OCI-LY1 (cell line): ENCODE measurements at regions not wholly inside any gene's neighbourhood (a gene's known extent, or its start where the extent isn't known, plus 50 kb on each side); places are given as distances from the start of the nearest gene placed in this dataset.
"Not testable (repeated sequence)": the region's sequence is repeated elsewhere in the genome, so short reads cannot be mapped to it uniquely, and the experiment has no call there.

Experiments
- H2AFZ ChIP-seq: fragments of 200-600 bp; sonication (generic), shearing (Covaris generic); 2 replicates; pipeline ENCODE4 v1.6.0; 2014; ENCODE audit warnings: antibody characterized with exemption, mild to moderate bottlenecking, low read length
- H3F3A ChIP-seq: fragments of 200-600 bp; sonication (generic), shearing (Covaris generic); 2 replicates; pipeline ENCODE4 v1.6.0; 2014; ENCODE audit warnings: mild to moderate bottlenecking, antibody characterized with exemption, low read length, moderate library complexity; ENCODE audit not compliant: insufficient read depth
- H3K27ac ChIP-seq: fragments of 200-600 bp; sonication (generic); 2 replicates; pipeline ENCODE4 v1.5.1; 2014; ENCODE audit warnings: low read length, mixed run types, mild to moderate bottlenecking, low read depth; ENCODE audit not compliant: poor library complexity, severe bottlenecking
- H3K27me3 ChIP-seq: fragments of 200-600 bp; sonication (generic); 2 replicates; pipeline ENCODE4 v1.6.0; 2014; ENCODE audit warnings: antibody characterized with exemption, mild to moderate bottlenecking, low read length, moderate library complexity; ENCODE audit not compliant: insufficient read depth
- H3K36me3 ChIP-seq: fragments of 200-600 bp; sonication (generic); 2 replicates; pipeline ENCODE4 v1.6.1; 2014; ENCODE audit warnings: mild to moderate bottlenecking, antibody characterized with exemption, low read length, moderate library complexity, mixed read lengths; ENCODE audit not compliant: insufficient read depth
- H3K4me1 ChIP-seq: fragments of 200-600 bp; sonication (generic); 2 replicates; pipeline ENCODE4 v1.5.1; 2014; ENCODE audit warnings: mild to moderate bottlenecking, low read length, moderate library complexity; ENCODE audit not compliant: insufficient read depth, severe bottlenecking
- H3K4me2 ChIP-seq: fragments of 200-600 bp; sonication (generic), shearing (Covaris generic); 2 replicates; pipeline ENCODE4 v1.6.1; 2014; ENCODE audit warnings: low read length
- H3K4me3 ChIP-seq: fragments of 200-600 bp; sonication (generic); 2 replicates; pipeline ENCODE4 v1.5.1; 2014; ENCODE audit warnings: low read length, low read depth, mild to moderate bottlenecking, mixed read lengths; ENCODE audit not compliant: poor library complexity, severe bottlenecking
- H3K79me2 ChIP-seq: fragments of 200-600 bp; shearing (Covaris generic); 2 replicates; pipeline ENCODE4 v1.6.1; 2016; ENCODE audit warnings: mixed run types, low read length, mixed read lengths; ENCODE audit not compliant: insufficient read depth
- H3K9ac ChIP-seq: fragments of 200-600 bp; sonication (generic), shearing (Covaris generic); 2 replicates; pipeline ENCODE4 v1.6.1; 2014; ENCODE audit warnings: mild to moderate bottlenecking, low read length, mixed read lengths
- H3K9me2 ChIP-seq: fragments of 200-600 bp; sonication (generic), shearing (Covaris generic); 2 replicates; pipeline ENCODE4 v1.6.1; 2014; ENCODE audit warnings: low read depth, mild to moderate bottlenecking, low read length, mixed read lengths
- H3K9me3 ChIP-seq: fragments of 200-600 bp; shearing (Covaris generic); 2 replicates; pipeline ENCODE4 v1.6.1; 2014; ENCODE audit warnings: low read length, mixed read lengths
- H4K20me1 ChIP-seq: fragments of 200-600 bp; sonication (generic), shearing (Covaris generic); 2 replicates; pipeline ENCODE4 v1.6.0; 2016; ENCODE audit warnings: mild to moderate bottlenecking, low read length; ENCODE audit not compliant: insufficient read depth
- CTCF ChIP-seq: fragments of 200-600 bp; sonication (generic), shearing (Covaris generic); IDR thresholded peaks from 2 replicates; pipeline ENCODE4 v1.5.1; 2017; ENCODE audit warnings: mild to moderate bottlenecking, antibody characterized with exemption, low read length, moderate library complexity, mixed read lengths
- EZH2 ChIP-seq: fragments of 200-600 bp; sonication (generic), shearing (Covaris generic); IDR thresholded peaks from 2 replicates; pipeline ENCODE4 v1.8.0; 2017; ENCODE audit warnings: borderline replicate concordance, mixed run types, mild to moderate bottlenecking, antibody characterized with exemption, low read length, moderate library complexity, mixed read lengths

DNA sequence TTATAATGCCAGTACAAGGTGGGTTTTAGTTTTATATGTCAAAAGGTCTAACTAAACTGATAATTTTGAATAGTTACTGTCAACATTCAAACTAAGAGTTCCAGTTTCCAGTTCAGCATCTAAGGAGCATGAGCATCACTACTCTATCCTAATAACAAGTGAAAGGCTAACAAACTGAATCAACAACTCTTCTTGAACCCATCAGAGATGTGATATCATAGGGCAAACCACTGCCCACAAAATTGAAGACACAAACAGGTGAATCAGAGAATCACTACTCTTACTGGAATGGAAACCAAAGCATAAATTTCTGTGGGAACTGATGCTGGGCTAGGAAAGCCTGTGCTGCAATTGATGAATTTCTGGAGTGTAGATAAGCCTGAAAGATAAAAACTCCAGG lies 140.7 kb upstream of the GRIP1 start:
- Histone ChIP-seq H3K79me2 (no peaks in the 10 kb centered on the region), H3K4me3 (no peak overlapping the region), H2AFZ (no peak overlapping the region), H3K36me3 (no peaks in the 10 kb centered on the region), H3K27me3 (0 out of 2 replicates have a peak, but pooled peaks cover 3% of the 10 kb centered on the region), H3K9me2 (no peaks in the 10 kb centered on the region), H4K20me1 (no peaks in the 10 kb centered on the region), H3F3A (no peaks in the 10 kb centered on the region), H3K9me3 (no peaks in the 10 kb centered on the region), H3K9ac (no peak overlapping the region), H3K4me2 (no peak overlapping the region), H3K4me1 (no peaks in the 10 kb centered on the region), H3K27ac (no peak overlapping the region)
- TF ChIP-seq CTCF (no peak), EZH2 (no peak)

DNA sequence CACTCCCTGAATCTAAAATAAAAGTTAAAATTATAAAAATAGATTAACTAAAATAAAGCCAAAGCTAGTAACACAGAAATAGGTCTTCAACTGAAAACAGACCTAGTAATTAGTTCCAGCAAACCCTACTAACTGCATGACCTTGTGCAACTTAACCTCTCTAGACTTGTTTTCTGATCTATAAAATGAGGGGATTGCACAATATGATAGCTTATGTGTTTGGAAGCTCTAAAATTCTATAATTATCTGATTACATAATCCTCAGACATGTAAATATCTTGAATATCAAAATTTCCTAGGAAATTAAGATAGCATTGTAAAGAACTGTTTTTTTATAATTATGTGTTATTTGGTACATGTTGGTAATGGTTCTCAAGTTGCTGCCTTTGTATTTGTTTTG lies 144.1 kb upstream of the GRIP1 start:
- Histone ChIP-seq H3K27me3 (0 out of 2 replicates have a peak, but pooled peaks cover 3% of the 10 kb centered on the region), H2AFZ (no peak overlapping the region), H4K20me1 (no peaks in the 10 kb centered on the region), H3K36me3 (no peaks in the 10 kb centered on the region), H3K9me2 (no peaks in the 10 kb centered on the region), H3K27ac (no peak overlapping the region), H3K4me2 (no peak overlapping the region), H3K4me3 (no peak overlapping the region), H3K9ac (no peak overlapping the region), H3F3A (no peaks in the 10 kb centered on the region), H3K79me2 (no peaks in the 10 kb centered on the region), H3K9me3 (no peaks in the 10 kb centered on the region), H3K4me1 (no peaks in the 10 kb centered on the region)
- TF ChIP-seq EZH2 (no peak), CTCF (no peak)

GRCh38 chr12:66823857-66824570 lies 145.1 kb upstream of the GRIP1 start:
- no peaks in the 10 kb centered on the region for H3K4me1 ChIP-seq
- H4K20me1 ChIP-seq, result no peaks in the 10 kb centered on the region
- TF ChIP-seq CTCF (no peak), EZH2 (no peak)
- no peaks in the 10 kb centered on the region for H3K9me2 ChIP-seq
- H3K9me3 ChIP-seq, result no peaks in the 10 kb centered on the region
- H3F3A ChIP-seq, result no peaks in the 10 kb centered on the region
- 0 out of 2 replicates have a peak, but pooled peaks cover 3% of the 10 kb centered on the region for H3K27me3 ChIP-seq
- no peak overlapping the region for H3K4me2 ChIP-seq
- H3K27ac ChIP-seq, result no peak overlapping the region
- no peaks in the 10 kb centered on the region for H3K79me2 ChIP-seq
- H3K9ac ChIP-seq, result no peak overlapping the region
- no peak overlapping the region for H2AFZ ChIP-seq
- no peaks in the 10 kb centered on the region for H3K36me3 ChIP-seq
- H3K4me3 ChIP-seq, result no peak overlapping the region

- not testable (repeated sequence) for H3K9ac ChIP-seq, H3K27ac ChIP-seq, H4K20me1 ChIP-seq, H3K9me2 ChIP-seq, H3K4me1 ChIP-seq, H3K9me3 ChIP-seq, H3F3A ChIP-seq, H3K27me3 ChIP-seq, H3K36me3 ChIP-seq, H2AFZ ChIP-seq, H3K79me2 ChIP-seq, H3K4me2 ChIP-seq, H3K4me3 ChIP-seq
These were observed 147.0 kb upstream of the GRIP1 start for GRCh38 chr12:66825921-66826320.
